HepG2 (cell line): ENCODE measurements at regions not wholly inside any gene's neighbourhood (a gene's known extent, or its start where the extent isn't known, plus 50 kb on each side); places are given as distances from the start of the nearest gene placed in this dataset.

ENCODE experiments used
- ATAC-seq: fragments of 200-7000 bp; cut with Tn5 transposase; 3 replicates; pipeline ENCODE4 v1.9.1; 2020; ENCODE audit warnings: mild to moderate bottlenecking, moderate library complexity
- BruUV-seq: library from RNA; stranded (reverse); fragments of 400-500 nt; replicated peaks from 2 replicates; lab custom pipeline; 2021; lab: Mats Ljungman, UMichigan
- CTCF ChIA-PET: fragments of 300-600 bp; formaldehyde crosslinking; extraction: SDS; loops from one replicate; lab custom pipeline; 2021; ENCODE audit warnings: low total read pairs, inconsistent platforms, low intra/inter-chr PET ratio; lab: Yijun Ruan, JAX
- POLR2A ChIA-PET: fragments of 350-600 bp; sonication (Branson Sonifier 250); formaldehyde crosslinking; loops from one replicate; lab custom pipeline; 2020; ENCODE audit warnings: antibody characterized with exemption, inconsistent platforms; lab: Yijun Ruan, JAX
- DNase-seq: peaks from one replicate; pipeline ENCODE4 v3.0.0-alpha.2; 2015; ENCODE audit warnings: low spot score
- FAIRE-seq: peaks from 3 replicates; lab custom pipeline; 2011; peaks lifted over from hg19 to GRCh38; lab: Jason Lieb, UNC
- H2AFZ ChIP-seq: one replicate; pipeline ENCODE4 v1.6.1; 2011; ENCODE audit warnings: low read length, inconsistent platforms
- H3K27ac ChIP-seq: fragments of 300-600 bp; 3 replicates; pipeline ENCODE4 v1.8.0; 2011; ENCODE audit warnings: mixed run types, mild to moderate bottlenecking, mixed read lengths, low read length, inconsistent platforms; ENCODE audit not compliant: insufficient read depth; ENCODE audit errors: extremely low read length
- H3K27me3 ChIP-seq, 2 experiments: fragments of 200-600 bp in 1 of 2; 2 replicates in 1 of 2; 3 replicates in 1 of 2; pipeline versions ENCODE4 v1.6.0 to v1.8.0; 2011; ENCODE audit warnings: low read length in 2 of 2, mild to moderate bottlenecking in 2 of 2, moderate library complexity in 2 of 2, inconsistent platforms in 1 of 2; ENCODE audit not compliant: insufficient read depth in 2 of 2, control insufficient read depth in 1 of 2
- H3K36me3 ChIP-seq, 2 experiments: fragments of 200-600 bp in 1 of 2; replicated peaks in 1 of 2; 2 replicates in 1 of 2; 3 replicates in 1 of 2; pipeline versions ENCODE4 v1.5.1 to v1.8.0; 2011; ENCODE audit warnings: low read length in 2 of 2, inconsistent platforms in 1 of 2; ENCODE audit not compliant: insufficient read depth in 2 of 2, control insufficient read depth in 1 of 2
- H3K4me1 ChIP-seq: 2 replicates; pipeline ENCODE4 v1.5.1; 2012; ENCODE audit warnings: low read length, inconsistent platforms; ENCODE audit not compliant: insufficient read depth
- H3K4me2 ChIP-seq: 2 replicates; pipeline ENCODE4 v1.6.0; 2011; ENCODE audit warnings: low read depth, low read length, inconsistent platforms
- H3K4me3 ChIP-seq, 3 experiments: fragments of 200-600 bp in 1 of 3; sonication (generic), shearing (Covaris generic) in 1 of 3; replicated peaks in 1 of 3; 2 replicates each; pipeline ENCODE4 v1.5.1; 2011 to 2016; ENCODE audit warnings: low read length in 3 of 3, inconsistent platforms in 2 of 3, low read depth in 2 of 3, mild to moderate bottlenecking in 2 of 3, control low read depth in 1 of 3, mixed read lengths in 1 of 3; ENCODE audit not compliant: insufficient read depth in 1 of 3
- H3K79me2 ChIP-seq: one replicate; pipeline ENCODE4 v1.6.1; 2011; ENCODE audit warnings: low read length, inconsistent platforms; ENCODE audit not compliant: insufficient read depth
- H3K9ac ChIP-seq: 2 replicates; pipeline ENCODE4 v1.6.0; 2011; ENCODE audit warnings: mild to moderate bottlenecking, low read depth, low read length, inconsistent platforms; ENCODE audit not compliant: insufficient read depth
- H3K9me3 ChIP-seq: 2 replicates; pipeline ENCODE4 v1.5.1; 2012; ENCODE audit warnings: mild to moderate bottlenecking, low read length
- H4K20me1 ChIP-seq: 2 replicates; pipeline ENCODE4 v1.6.0; 2011; ENCODE audit warnings: inconsistent platforms, mild to moderate bottlenecking, low read length, moderate library complexity; ENCODE audit not compliant: insufficient read depth
- CEBPB ChIP-seq: IDR thresholded peaks from 2 replicates; pipeline ENCODE4 v1.6.1; 2011; ENCODE audit warnings: low read depth, low read length, improper control_type of control experiment, borderline replicate concordance
- HIVEP1 ChIP-seq: sonication (generic); formaldehyde crosslinking; IDR thresholded peaks from 2 replicates; pipeline ENCODE4 v1.4.0; 2020; ENCODE audit warnings: mild to moderate bottlenecking, missing genetic modification reagents
- MNT ChIP-seq: fragments of 450-650 bp; IDR thresholded peaks from 2 replicates; pipeline ENCODE4 v1.6.1; 2016
- NR2F2 ChIP-seq: IDR thresholded peaks from 2 replicates; pipeline ENCODE4 v1.6.1; 2012; ENCODE audit warnings: low read depth, inconsistent platforms, borderline replicate concordance
- SPEN ChIP-seq: sonication (generic); formaldehyde crosslinking; IDR thresholded peaks from 2 replicates; pipeline ENCODE4 v1.5.1; 2020; ENCODE audit warnings: low read depth, mild to moderate bottlenecking, missing genetic modification reagents
- ZNF562 ChIP-seq: sonication (generic); formaldehyde crosslinking; IDR thresholded peaks from 2 replicates; pipeline ENCODE4 v1.8.0; 2022; ENCODE audit warnings: missing genetic modification reagents, borderline replicate concordance
- ZNF773 ChIP-seq: sonication (generic); formaldehyde crosslinking; IDR thresholded peaks from 2 replicates; pipeline ENCODE4 v1.4.0; 2020; ENCODE audit warnings: missing genetic modification reagents, borderline replicate concordance
- ZSCAN22 ChIP-seq: sonication (generic); formaldehyde crosslinking; IDR thresholded peaks from 2 replicates; pipeline ENCODE4 v1.4.0; 2020; ENCODE audit warnings: mild to moderate bottlenecking, missing genetic modification reagents
- WGBS: methylation state at CpG from one replicate; pipeline ENCODE4 v1.1.6; 2017; ENCODE audit warnings: low lambda C conversion rate; 5-methylcytosine and 5-hydroxymethylcytosine counted together
- in situ Hi-C: cut with HindIII; loops from 2 replicates; pipeline ENCODE4 v1.10.0; 2017; ENCODE audit warnings: low pct_unique_long_range_greater_than_20kb; ENCODE audit not compliant: extremely low pct_ligation_motif_present
- intact Hi-C: fragments of 100-400 bp; cut with micrococcal nuclease; formaldehyde crosslinking; loops from one replicate; pipeline ENCODE4 v1.10.0; 2022; ENCODE audit not compliant: unreplicated experiment

GRCh38 chr2:118667348-118667747 is 180.1 kb downstream of the EN1 start:
- Histone ChIP-seq H3K27ac (no peak overlapping the region), H3K27me3 (no peaks in the 10 kb centered on the region), H3K79me2 (no peaks in the 10 kb centered on the region), H4K20me1 (no peaks in the 10 kb centered on the region), H3K4me3 (no peak overlapping the region), H3K9me3 (no peaks in the 10 kb centered on the region), H3K4me1 (no peaks in the 10 kb centered on the region), H3K4me2 (no peak overlapping the region), H3K36me3 (no peaks in the 10 kb centered on the region), H3K9ac (no peak overlapping the region), H2AFZ (no peak overlapping the region)
- ATAC-seq (no peak), FAIRE-seq (no peak), DNase-seq (no peak)
- intact Hi-C loops (no loop called here), in situ Hi-C loops (no loop called here)
- no TSS peak for BruUV-seq
- TF ChIP-seq NR2F2: no peak
- no peak for TF ChIP-seq ZNF773 (CRISPR knock-in tag)
- no peak for TF ChIP-seq ZSCAN22
- TF ChIP-seq CEBPB: no peak
- TF ChIP-seq SPEN (CRISPR knock-in tag): no peak
- CTCF ChIA-PET: no interaction called here
- POLR2A ChIA-PET: no interaction called here
- 6% methylated on average over 2 of the region's 2 CpGs for WGBS

GRCh38 chr2:118665784-118666529 is 181.5 kb downstream of the EN1 start:
- H3K9ac ChIP-seq: no peak overlapping the region
- ATAC-seq (no peak), DNase-seq (no peak), FAIRE-seq (no peak)
- no peaks in the 10 kb centered on the region for H3K9me3 ChIP-seq
- no peaks in the 10 kb centered on the region for H3K27me3 ChIP-seq
- H3K4me3 ChIP-seq: no peak overlapping the region
- H3K36me3 ChIP-seq: no peaks in the 10 kb centered on the region
- ChIA-PET CTCF (no interaction called here), POLR2A (no interaction called here)
- no TSS peak for BruUV-seq
- H3K79me2 ChIP-seq: no peaks in the 10 kb centered on the region
- TF ChIP-seq HIVEP1: no peak
- peak; percentile 70 for TF ChIP-seq MNT
- TF ChIP-seq ZNF562 (CRISPR knock-in tag): no peak
- intact Hi-C loops: no loop called here
- H3K4me2 ChIP-seq: no peak overlapping the region
- H4K20me1 ChIP-seq: no peaks in the 10 kb centered on the region
- 2% methylated on average over 4 of the region's 4 CpGs for WGBS
- no peak overlapping the region for H2AFZ ChIP-seq
- H3K27ac ChIP-seq: no peak overlapping the region
- H3K4me1 ChIP-seq: no peaks in the 10 kb centered on the region
- in situ Hi-C loops: no loop called here
